Liver (tissue), 3 donors: ENCODE measurements at regions not wholly inside any gene's neighbourhood (a gene's known extent, or its start where the extent isn't known, plus 50 kb on each side); places are given as distances from the start of the nearest gene placed in this dataset.

Experiments
- FOXA2 ChIP-seq: IDR thresholded peaks from 2 replicates; pipeline ENCODE4 v1.6.1; 2016; ENCODE audit warnings: antibody characterized with exemption
- JUND ChIP-seq, 2 donors: IDR thresholded peaks; 2 replicates each; pipeline ENCODE4 v1.6.1; 2016; ENCODE audit warnings: antibody characterized with exemption in 2 of 2
- RXRA ChIP-seq, 2 donors: IDR thresholded peaks; 2 replicates each; pipeline ENCODE4 v1.6.1; 2017 to 2018; ENCODE audit warnings: antibody characterized with exemption in 2 of 2, mild to moderate bottlenecking in 1 of 2
- SP1 ChIP-seq: IDR thresholded peaks from 2 replicates; pipeline ENCODE4 v1.6.1; 2018; ENCODE audit warnings: antibody characterized with exemption, mild to moderate bottlenecking
- TAF1 ChIP-seq: conservative IDR thresholded peaks from 2 replicates; pipeline ENCODE4 v1.6.1; 2016; ENCODE audit warnings: antibody characterized with exemption, mild to moderate bottlenecking
- YY1 ChIP-seq: IDR thresholded peaks from 2 replicates; pipeline ENCODE4 v1.6.1; 2016; ENCODE audit warnings: antibody characterized with exemption, mild to moderate bottlenecking
- TF ChIP-seq, protein P1 (sequence below): fragments of 150-350 bp; IDR thresholded peaks from 2 replicates; pipeline ENCODE4 v1.5.1; 2017; ENCODE audit warnings: improper control_type of control experiment, low read depth, low read length; ENCODE audit not compliant: missing input control
- TF ChIP-seq, protein P2 (sequence below): IDR thresholded peaks from 2 replicates; pipeline ENCODE4 v1.6.1; 2016; ENCODE audit warnings: antibody characterized with exemption
- TF ChIP-seq, protein P3 (sequence below): IDR thresholded peaks from 2 replicates; pipeline ENCODE4 v1.6.1; 2016; ENCODE audit warnings: antibody characterized with exemption, mild to moderate bottlenecking
- TF ChIP-seq, protein P4 (sequence below): IDR thresholded peaks from 2 replicates; pipeline ENCODE4 v1.6.1; 2016; ENCODE audit warnings: antibody characterized with exemption
- donor health status: healthy.
- donor health status: healthy.

DNA sequence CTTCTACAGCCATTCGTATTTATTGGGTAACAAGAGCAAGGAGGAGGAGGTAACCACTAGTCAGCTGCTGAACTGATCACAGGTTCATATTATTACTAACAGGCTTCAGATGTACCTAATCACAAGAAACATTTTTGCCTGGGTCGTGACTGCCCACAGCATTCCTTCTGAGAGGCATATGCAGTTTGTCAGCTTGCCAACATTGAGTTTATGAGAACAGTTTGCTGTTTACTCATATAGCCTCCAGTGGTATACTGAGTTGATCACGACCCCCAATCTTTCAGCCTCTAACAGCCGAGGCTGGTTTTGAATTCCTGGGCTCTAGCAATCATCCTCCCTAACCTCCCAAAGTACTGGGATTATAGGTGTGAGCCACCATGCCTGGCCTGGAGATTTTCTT is 693.6 kb downstream of the TLE1 start:
- TF ChIP-seq, protein P1, sequence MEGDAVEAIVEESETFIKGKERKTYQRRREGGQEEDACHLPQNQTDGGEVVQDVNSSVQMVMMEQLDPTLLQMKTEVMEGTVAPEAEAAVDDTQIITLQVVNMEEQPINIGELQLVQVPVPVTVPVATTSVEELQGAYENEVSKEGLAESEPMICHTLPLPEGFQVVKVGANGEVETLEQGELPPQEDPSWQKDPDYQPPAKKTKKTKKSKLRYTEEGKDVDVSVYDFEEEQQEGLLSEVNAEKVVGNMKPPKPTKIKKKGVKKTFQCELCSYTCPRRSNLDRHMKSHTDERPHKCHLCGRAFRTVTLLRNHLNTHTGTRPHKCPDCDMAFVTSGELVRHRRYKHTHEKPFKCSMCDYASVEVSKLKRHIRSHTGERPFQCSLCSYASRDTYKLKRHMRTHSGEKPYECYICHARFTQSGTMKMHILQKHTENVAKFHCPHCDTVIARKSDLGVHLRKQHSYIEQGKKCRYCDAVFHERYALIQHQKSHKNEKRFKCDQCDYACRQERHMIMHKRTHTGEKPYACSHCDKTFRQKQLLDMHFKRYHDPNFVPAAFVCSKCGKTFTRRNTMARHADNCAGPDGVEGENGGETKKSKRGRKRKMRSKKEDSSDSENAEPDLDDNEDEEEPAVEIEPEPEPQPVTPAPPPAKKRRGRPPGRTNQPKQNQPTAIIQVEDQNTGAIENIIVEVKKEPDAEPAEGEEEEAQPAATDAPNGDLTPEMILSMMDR, result no peak
- TF ChIP-seq TAF1 (no peak), RXRA (IDR thresholded peaks at IDR 0.05) (no peak), SP1 (no peak), JUND (IDR thresholded peaks at IDR 0.05) (no peak), YY1 (no peak), FOXA2 (no peak)
- TF ChIP-seq, protein P2, sequence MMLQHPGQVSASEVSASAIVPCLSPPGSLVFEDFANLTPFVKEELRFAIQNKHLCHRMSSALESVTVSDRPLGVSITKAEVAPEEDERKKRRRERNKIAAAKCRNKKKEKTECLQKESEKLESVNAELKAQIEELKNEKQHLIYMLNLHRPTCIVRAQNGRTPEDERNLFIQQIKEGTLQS, result no peak
- TF ChIP-seq, protein P3, sequence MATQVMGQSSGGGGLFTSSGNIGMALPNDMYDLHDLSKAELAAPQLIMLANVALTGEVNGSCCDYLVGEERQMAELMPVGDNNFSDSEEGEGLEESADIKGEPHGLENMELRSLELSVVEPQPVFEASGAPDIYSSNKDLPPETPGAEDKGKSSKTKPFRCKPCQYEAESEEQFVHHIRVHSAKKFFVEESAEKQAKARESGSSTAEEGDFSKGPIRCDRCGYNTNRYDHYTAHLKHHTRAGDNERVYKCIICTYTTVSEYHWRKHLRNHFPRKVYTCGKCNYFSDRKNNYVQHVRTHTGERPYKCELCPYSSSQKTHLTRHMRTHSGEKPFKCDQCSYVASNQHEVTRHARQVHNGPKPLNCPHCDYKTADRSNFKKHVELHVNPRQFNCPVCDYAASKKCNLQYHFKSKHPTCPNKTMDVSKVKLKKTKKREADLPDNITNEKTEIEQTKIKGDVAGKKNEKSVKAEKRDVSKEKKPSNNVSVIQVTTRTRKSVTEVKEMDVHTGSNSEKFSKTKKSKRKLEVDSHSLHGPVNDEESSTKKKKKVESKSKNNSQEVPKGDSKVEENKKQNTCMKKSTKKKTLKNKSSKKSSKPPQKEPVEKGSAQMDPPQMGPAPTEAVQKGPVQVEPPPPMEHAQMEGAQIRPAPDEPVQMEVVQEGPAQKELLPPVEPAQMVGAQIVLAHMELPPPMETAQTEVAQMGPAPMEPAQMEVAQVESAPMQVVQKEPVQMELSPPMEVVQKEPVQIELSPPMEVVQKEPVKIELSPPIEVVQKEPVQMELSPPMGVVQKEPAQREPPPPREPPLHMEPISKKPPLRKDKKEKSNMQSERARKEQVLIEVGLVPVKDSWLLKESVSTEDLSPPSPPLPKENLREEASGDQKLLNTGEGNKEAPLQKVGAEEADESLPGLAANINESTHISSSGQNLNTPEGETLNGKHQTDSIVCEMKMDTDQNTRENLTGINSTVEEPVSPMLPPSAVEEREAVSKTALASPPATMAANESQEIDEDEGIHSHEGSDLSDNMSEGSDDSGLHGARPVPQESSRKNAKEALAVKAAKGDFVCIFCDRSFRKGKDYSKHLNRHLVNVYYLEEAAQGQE, result no peak
- TF ChIP-seq, protein P4, sequence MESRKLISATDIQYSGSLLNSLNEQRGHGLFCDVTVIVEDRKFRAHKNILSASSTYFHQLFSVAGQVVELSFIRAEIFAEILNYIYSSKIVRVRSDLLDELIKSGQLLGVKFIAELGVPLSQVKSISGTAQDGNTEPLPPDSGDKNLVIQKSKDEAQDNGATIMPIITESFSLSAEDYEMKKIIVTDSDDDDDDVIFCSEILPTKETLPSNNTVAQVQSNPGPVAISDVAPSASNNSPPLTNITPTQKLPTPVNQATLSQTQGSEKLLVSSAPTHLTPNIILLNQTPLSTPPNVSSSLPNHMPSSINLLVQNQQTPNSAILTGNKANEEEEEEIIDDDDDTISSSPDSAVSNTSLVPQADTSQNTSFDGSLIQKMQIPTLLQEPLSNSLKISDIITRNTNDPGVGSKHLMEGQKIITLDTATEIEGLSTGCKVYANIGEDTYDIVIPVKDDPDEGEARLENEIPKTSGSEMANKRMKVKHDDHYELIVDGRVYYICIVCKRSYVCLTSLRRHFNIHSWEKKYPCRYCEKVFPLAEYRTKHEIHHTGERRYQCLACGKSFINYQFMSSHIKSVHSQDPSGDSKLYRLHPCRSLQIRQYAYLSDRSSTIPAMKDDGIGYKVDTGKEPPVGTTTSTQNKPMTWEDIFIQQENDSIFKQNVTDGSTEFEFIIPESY, result no peak
